Small intestine (tissue), 7 donors: ENCODE measurements at regions not wholly inside any gene's neighbourhood (a gene's known extent, or its start where the extent isn't known, plus 50 kb on each side); places are given as distances from the start of the nearest gene placed in this dataset.

Source experiments
- DNase-seq, 2 donors: peaks; one replicate each; pipeline versions ENCODE4 v3.0.0 to v3.0.0-alpha.2; 2013
- FAIRE-seq: peaks from 2 replicates; lab custom pipeline; 2012; peaks lifted over from hg19 to GRCh38; lab: Jason Lieb, UNC
- H3K27ac ChIP-seq, 3 donors: one replicate each; pipeline ENCODE4 v1.5.1; 2013; ENCODE audit warnings: low read length in 2 of 3, mild to moderate bottlenecking in 2 of 3, control low read depth in 1 of 3, inconsistent platforms in 1 of 3, low read depth in 1 of 3, moderate library complexity in 1 of 3
- H3K27me3 ChIP-seq, 3 donors: one replicate each; pipeline ENCODE4 v1.6.1; 2013; ENCODE audit warnings: low read length in 3 of 3, inconsistent platforms in 1 of 3; ENCODE audit not compliant: control insufficient read depth in 3 of 3, insufficient read depth in 3 of 3
- H3K36me3 ChIP-seq, 3 donors: one replicate each; pipeline ENCODE4 v1.6.1; 2013; ENCODE audit warnings: low read length in 3 of 3, inconsistent platforms in 1 of 3, low read depth in 1 of 3, mild to moderate bottlenecking in 1 of 3, moderate library complexity in 1 of 3; ENCODE audit not compliant: control insufficient read depth in 3 of 3, insufficient read depth in 2 of 3
- H3K4me1 ChIP-seq, 3 donors: one replicate each; pipeline ENCODE4 v1.6.1; 2013; ENCODE audit warnings: low read length in 2 of 3, inconsistent platforms in 1 of 3, low read depth in 1 of 3, mild to moderate bottlenecking in 1 of 3, moderate library complexity in 1 of 3; ENCODE audit not compliant: control insufficient read depth in 3 of 3, insufficient read depth in 2 of 3
- H3K4me3 ChIP-seq, 3 donors: one replicate each; pipeline ENCODE4 v1.5.1; 2013; ENCODE audit warnings: low read length in 3 of 3, control low read depth in 1 of 3, inconsistent platforms in 1 of 3, low read depth in 1 of 3, mild to moderate bottlenecking in 1 of 3, moderate library complexity in 1 of 3
- H3K9me3 ChIP-seq, 2 donors: one replicate each; pipeline ENCODE4 v1.6.1; 2013; ENCODE audit warnings: low read depth in 1 of 2, low read length in 1 of 2; ENCODE audit not compliant: control insufficient read depth in 2 of 2, insufficient read depth in 1 of 2
- WGBS, 3 donors: extraction: QIAGEN DNeasy Blood & Tissue Kit; methylation state at CpG; one replicate each; pipeline ENCODE4 v1.1.7; 2013; 5-methylcytosine and 5-hydroxymethylcytosine counted together
- donor health status: healthy with polysubstance abuse.
- donor health status: control.
- donor health status: control.
- donor health status: Bipolar disorder and iron deficiency.
- donor health status: healthy.

DNA sequence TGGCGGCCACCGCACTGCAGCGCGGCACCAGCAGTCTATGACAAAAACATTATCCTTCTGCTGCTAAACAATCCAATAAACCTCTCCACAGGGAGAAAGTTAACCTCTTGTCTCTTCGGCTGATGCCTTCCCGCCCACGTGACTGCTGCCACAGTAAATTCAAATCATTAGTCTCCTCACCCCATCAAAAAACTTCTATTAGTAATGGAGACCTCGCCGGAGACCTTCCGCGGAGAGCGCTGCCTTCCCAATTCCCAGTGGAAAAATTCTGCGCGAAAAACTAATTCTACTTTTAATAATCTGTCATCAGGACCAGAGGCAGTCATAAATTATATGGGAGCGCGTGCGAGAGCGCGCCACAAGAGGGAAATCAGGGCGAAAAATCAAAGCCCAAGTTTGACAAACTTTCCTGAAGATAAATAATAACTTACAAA is 90.0 kb upstream of the PAX2 start:
- no peaks in the 10 kb centered on the region for H3K9me3 ChIP-seq
- H3K27ac ChIP-seq, result no peak overlapping the region
- DNase-seq (no peak), FAIRE-seq (no peak)
- no peaks in the 10 kb centered on the region for H3K36me3 ChIP-seq
- H3K4me1 ChIP-seq, result no peaks in the 10 kb centered on the region
- no peak overlapping the region for H3K4me3 ChIP-seq
- WGBS, 3 donors, result 3 to 7% (median 5%) methylated on average over 20 of the region's 20 CpGs
- H3K27me3 ChIP-seq, result peaks cover 10 to 80% (median 57%) of the 10 kb centered on the region in 3 donors

DNA sequence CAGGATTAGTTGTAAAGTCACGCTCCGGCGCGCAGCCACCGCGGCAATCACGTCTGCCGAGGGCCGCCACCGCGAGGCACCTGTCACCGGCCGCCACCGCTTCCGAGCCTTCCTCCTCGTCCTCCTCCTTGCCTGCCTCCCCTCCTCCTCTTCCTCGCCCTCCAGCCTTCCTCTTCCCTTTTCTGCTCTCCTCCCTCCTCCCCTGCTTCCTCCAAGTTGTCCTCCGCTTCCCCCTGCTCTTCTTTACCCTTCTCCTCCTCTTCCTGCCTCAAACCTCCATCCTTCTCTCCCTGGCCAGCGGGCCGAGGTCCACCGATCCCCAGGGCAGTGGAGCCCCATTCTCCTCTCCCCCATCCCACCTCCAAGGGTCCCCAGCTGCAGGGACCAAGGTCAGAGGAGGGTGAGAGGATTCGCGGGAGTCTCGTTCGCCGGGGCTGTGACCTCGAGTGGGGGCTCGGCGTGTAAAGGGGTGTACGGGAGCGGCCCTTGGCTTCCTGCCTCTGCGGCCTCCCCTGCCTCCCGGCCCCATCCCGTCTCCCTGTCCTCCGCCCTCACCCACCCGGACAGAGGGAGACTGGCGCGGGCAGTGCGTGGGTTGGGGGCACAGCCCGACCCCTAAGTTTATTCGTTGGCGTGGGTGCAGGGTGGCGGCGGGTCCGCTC is 89.5 kb upstream of the PAX2 start:
- no peak overlapping the region for H3K27ac ChIP-seq
- H3K27me3 ChIP-seq, result peaks cover 10 to 81% (median 58%) of the 10 kb centered on the region in 3 donors
- H3K4me1 ChIP-seq, result no peaks in the 10 kb centered on the region
- 3 to 8% (median 3%) methylated on average over 40 to 45 of the region's 45 CpGs for WGBS, 3 donors
- no peak for FAIRE-seq
- no peaks in the 10 kb centered on the region for H3K9me3 ChIP-seq
- no peak for DNase-seq
- no peak overlapping the region for H3K4me3 ChIP-seq
- no peaks in the 10 kb centered on the region for H3K36me3 ChIP-seq

DNA sequence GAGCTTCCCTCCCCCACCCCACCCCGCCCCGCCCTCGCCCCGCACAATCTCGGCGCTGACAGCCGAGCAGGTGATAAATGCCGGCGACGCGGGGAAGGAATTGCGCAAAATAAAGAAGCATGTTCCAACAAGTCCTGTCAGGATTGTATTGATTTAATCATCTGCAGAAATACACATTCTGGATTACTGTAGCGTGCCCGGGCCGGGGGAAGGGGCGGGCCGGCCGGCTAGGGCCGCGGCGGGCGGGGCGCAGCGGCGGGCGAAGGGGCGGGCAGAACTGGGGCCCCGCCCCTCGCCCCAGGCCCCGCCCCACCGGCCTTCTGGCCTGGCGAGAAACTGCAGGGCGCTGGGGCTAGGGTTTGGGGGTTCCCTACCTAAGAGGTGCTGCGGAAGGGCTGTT is 88.9 kb upstream of the PAX2 start:
- WGBS, 3 donors, result 4 to 6% (median 5%) methylated on average over 24 to 34 of the region's 34 CpGs
- H3K27me3 ChIP-seq, result peaks cover 10 to 85% (median 62%) of the 10 kb centered on the region in 3 donors
- no peak overlapping the region for H3K27ac ChIP-seq
- no peaks in the 10 kb centered on the region for H3K36me3 ChIP-seq
- DNase-seq, result no peak
- no peaks in the 10 kb centered on the region for H3K9me3 ChIP-seq
- no peak for FAIRE-seq
- H3K4me3 ChIP-seq, result no peak overlapping the region
- no peaks in the 10 kb centered on the region for H3K4me1 ChIP-seq

DNA sequence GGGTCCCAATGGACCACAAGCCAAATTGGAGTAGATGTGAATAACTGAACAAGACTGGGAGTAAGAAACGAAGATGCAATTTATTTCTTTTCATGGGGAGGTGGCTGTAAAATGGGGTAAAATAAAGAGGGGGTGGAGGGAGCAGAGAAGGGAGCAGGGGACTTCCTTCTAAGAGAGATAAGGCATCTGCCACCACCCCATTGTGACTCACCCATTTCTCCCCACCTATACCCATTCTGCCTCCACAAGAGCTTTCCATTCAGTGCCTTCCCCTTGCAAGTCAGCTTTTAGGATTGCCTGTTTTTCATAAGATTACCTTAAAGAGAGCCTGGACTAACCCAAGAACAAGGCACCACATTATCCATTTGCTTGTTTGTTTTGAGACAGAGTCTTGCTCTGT is 87.1 kb upstream of the PAX2 start:
- H3K4me3 ChIP-seq, result no peak overlapping the region
- no peaks in the 10 kb centered on the region for H3K36me3 ChIP-seq
- H3K27me3 ChIP-seq, result peaks cover 10 to 90% (median 58%) of the 10 kb centered on the region in 3 donors
- no peak overlapping the region for H3K27ac ChIP-seq
- DNase-seq (no peak), FAIRE-seq (no peak)
- 31 to 67% (median 46%) methylated on average over 1 of the region's 1 CpG for WGBS, 3 donors
- H3K9me3 ChIP-seq, result no peaks in the 10 kb centered on the region
- no peaks in the 10 kb centered on the region for H3K4me1 ChIP-seq

DNA sequence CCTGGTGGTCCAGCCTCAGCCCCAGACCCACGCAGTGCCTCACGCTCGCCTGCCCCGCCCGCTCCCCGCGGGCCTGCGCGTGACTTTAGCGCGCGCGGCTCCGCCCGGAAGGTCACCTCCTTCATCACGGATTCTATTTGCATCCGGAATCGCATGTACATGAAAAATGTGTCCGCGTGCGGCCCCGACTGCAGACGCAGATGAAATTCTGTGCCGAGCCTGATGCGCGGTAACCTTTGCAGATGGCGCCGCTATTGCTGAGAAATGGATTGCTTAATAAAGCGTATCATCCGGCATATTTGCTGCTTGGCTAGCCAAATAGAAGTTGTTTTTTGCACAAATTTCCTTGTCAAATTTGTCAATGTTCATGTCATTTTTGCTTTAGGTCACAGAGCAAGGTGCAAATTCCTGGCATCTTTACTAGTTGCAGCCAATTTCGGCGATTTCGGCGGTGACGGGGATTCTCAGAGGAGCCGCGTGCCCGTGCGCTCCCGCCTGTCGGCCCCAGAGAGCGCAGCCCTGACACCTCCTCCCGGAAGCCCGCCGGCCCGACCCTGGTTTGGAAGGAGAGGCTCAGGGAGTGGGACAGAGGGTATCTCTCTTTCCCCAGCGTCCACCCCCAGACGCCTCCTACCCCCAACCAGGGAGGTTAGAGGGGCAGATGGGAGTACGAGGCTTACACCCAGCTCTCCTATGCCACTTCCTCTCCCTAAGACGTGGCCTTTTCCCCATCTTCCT is 85.9 kb upstream of the PAX2 start:
- H3K27ac ChIP-seq, result no peak overlapping the region
- no peaks in the 10 kb centered on the region for H3K4me1 ChIP-seq
- H3K9me3 ChIP-seq, result no peaks in the 10 kb centered on the region
- H3K36me3 ChIP-seq, result no peaks in the 10 kb centered on the region
- 8 to 16% (median 15%) methylated on average over 50 of the region's 50 CpGs for WGBS, 3 donors
- DNase-seq (no peak), FAIRE-seq (no peak)
- peaks cover 10 to 91% (median 53%) of the 10 kb centered on the region in 3 donors for H3K27me3 ChIP-seq
- H3K4me3 ChIP-seq, result no peak overlapping the region

DNA sequence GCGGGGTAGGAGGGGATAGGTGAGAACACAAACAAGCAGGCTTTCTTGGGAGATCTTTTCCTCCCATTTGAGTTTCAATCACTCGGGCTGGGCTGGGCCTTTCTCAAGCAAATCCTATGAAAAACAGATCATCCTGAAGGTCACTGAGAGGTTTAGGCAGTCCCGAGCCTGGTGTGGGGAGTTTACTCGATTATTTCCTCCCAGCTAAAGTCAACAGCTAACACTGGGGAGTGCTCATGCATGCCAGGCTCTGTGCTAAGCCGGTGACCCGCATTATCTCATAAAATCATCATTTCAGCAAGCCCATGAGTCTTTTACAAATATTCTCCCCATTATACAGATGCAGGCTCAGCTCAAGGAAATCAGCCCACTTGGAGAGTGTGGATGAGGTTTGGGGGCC is 85.0 kb upstream of the PAX2 start:
- no peak for FAIRE-seq
- Histone ChIP-seq H3K36me3 (no peaks in the 10 kb centered on the region), H3K27me3 (peaks cover 5 to 88% (median 51%) of the 10 kb centered on the region in 3 donors), H3K27ac (no peak overlapping the region), H3K4me3 (no peak overlapping the region), H3K4me1 (no peaks in the 10 kb centered on the region), H3K9me3 (no peaks in the 10 kb centered on the region)
- no peak for DNase-seq
- WGBS, 3 donors, result 16 to 24% (median 22%) methylated on average over 6 of the region's 6 CpGs

DNA sequence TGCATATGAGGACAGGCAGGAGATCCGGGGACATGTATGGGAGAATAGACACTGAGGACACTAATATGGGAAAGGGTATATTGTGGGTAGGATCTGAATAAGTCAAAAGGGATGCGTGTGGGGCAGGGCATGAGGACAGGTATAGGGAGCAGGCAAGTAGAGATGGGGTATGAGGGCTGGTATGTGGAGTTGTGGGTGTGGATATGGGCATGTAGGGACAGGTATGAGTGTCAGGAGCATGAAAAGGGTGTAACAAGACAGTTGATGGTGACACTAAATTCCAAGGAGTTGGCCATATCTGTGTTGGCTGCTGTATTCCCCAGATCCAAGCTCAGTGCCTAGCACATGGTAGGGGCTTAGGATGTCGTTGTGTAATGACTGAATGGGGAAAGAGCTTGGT is 84.4 kb upstream of the PAX2 start:
- Histone ChIP-seq H3K36me3 (no peaks in the 10 kb centered on the region), H3K27ac (no peak overlapping the region), H3K4me3 (no peak overlapping the region), H3K9me3 (no peaks in the 10 kb centered on the region), H3K4me1 (no peaks in the 10 kb centered on the region), H3K27me3 (peaks cover 4 to 83% (median 45%) of the 10 kb centered on the region in 3 donors)
- WGBS, 3 donors, result 36 to 58% (median 49%) methylated on average over 2 to 3 of the region's 3 CpGs
- DNase-seq (no peak), FAIRE-seq (no peak)

DNA sequence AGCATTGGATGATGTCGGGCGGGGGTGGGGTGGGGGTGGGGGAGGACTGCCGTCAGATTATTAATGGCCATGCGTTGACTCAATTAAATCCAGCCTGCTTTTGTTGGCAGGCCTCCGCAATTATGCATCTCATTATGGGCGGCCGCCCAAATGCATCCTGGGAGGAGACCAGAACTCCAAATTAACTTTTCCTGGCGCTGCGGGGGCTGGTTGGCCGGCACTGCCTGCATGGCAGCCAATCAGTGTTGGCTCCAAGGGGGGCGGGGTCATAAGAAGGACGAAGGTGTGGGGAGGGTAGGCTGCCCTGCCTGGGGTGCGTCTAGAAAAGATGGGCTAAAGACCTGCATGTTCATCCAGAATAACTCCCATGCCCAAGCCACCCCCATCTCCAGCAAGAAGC is 83.9 kb upstream of the PAX2 start:
- no peak for FAIRE-seq
- 41 to 51% (median 45%) methylated on average over 13 of the region's 13 CpGs for WGBS, 3 donors

More for the DNA sequence above, 83.9 kb upstream of the PAX2 start:
- H3K9me3 ChIP-seq, result no peaks in the 10 kb centered on the region
- no peaks in the 10 kb centered on the region for H3K4me1 ChIP-seq
- H3K27ac ChIP-seq, result no peak overlapping the region
- DNase-seq, result no peak
- peaks cover 0 to 79% (median 43%) of the 10 kb centered on the region in 3 donors for H3K27me3 ChIP-seq
- H3K4me3 ChIP-seq, result no peak overlapping the region
- H3K36me3 ChIP-seq, result no peaks in the 10 kb centered on the region
